ENCODE measurements at regions not wholly inside any gene's neighbourhood (a gene's known extent, or its start where the extent isn't known, plus 50 kb on each side); places are given as distances from the start of the nearest gene placed in this dataset.
"Not testable (repeated sequence)": the region's sequence is repeated elsewhere in the genome, so short reads cannot be mapped to it uniquely, and the experiment has no call there.

GRCh38 chr18:52140986-52141385, 199.0 kb upstream of the DCC start:
- Mint-ChIP-seq H3K27ac (no peak overlapping the region), H3K4me3 (no peak overlapping the region), H3K4me1 (no peaks in the 10 kb centered on the region), H3K36me3 (no peaks in the 10 kb centered on the region), H3K9me3 (peaks cover 42% of the 10 kb centered on the region), H3K27me3 (ENCODE audit: low read depth) (no peaks in the 10 kb centered on the region)
- TF ChIP-seq CTCF (IDR thresholded peaks at IDR 0.05; ENCODE audit: unreplicated experiment), result no peak
- no peak for DNase-seq (ENCODE audit: low spot score in 2 of 2, unreplicated experiment in 2 of 2)

- no peaks in the 10 kb centered on the region for H3K27me3 Mint-ChIP-seq (ENCODE audit: low read depth)
- H3K36me3 Mint-ChIP-seq, result no peaks in the 10 kb centered on the region
- H3K27ac Mint-ChIP-seq, result no peak overlapping the region
- DNase-seq (ENCODE audit: low spot score in 2 of 2, unreplicated experiment in 2 of 2), result no peak
- H3K4me3 Mint-ChIP-seq, result no peak overlapping the region
- peaks cover 21% of the 10 kb centered on the region for H3K9me3 Mint-ChIP-seq
- TF ChIP-seq CTCF (IDR thresholded peaks at IDR 0.05; ENCODE audit: unreplicated experiment), result no peak
- H3K4me1 Mint-ChIP-seq, result no peaks in the 10 kb centered on the region
Observed at GRCh38 chr18:52150050-52150449, 189.9 kb upstream of the DCC start.

GRCh38 chr18:52152036-52152435, 188.0 kb upstream of the DCC start:
- DNase-seq (ENCODE audit: low spot score in 2 of 2, unreplicated experiment in 2 of 2), result no peak
- no peak overlapping the region for H3K4me3 Mint-ChIP-seq
- H3K27ac Mint-ChIP-seq, result no peak overlapping the region
- no peaks in the 10 kb centered on the region for H3K4me1 Mint-ChIP-seq
- peaks cover 13% of the 10 kb centered on the region for H3K9me3 Mint-ChIP-seq
- H3K36me3 Mint-ChIP-seq, result no peaks in the 10 kb centered on the region
- H3K27me3 Mint-ChIP-seq (ENCODE audit: low read depth), result no peaks in the 10 kb centered on the region
- TF ChIP-seq CTCF (IDR thresholded peaks at IDR 0.05; ENCODE audit: unreplicated experiment), result no peak

GRCh38 chr18:52156166-52156565, 183.8 kb upstream of the DCC start:
- H3K4me1 Mint-ChIP-seq, result no peaks in the 10 kb centered on the region
- peaks cover 4% of the 10 kb centered on the region for H3K9me3 Mint-ChIP-seq
- no peaks in the 10 kb centered on the region for H3K27me3 Mint-ChIP-seq (ENCODE audit: low read depth)
- no peaks in the 10 kb centered on the region for H3K36me3 Mint-ChIP-seq
- no peak for TF ChIP-seq CTCF (IDR thresholded peaks at IDR 0.05; ENCODE audit: unreplicated experiment)
- H3K27ac Mint-ChIP-seq, result no peak overlapping the region
- no peak for DNase-seq (ENCODE audit: low spot score in 2 of 2, unreplicated experiment in 2 of 2)
- H3K4me3 Mint-ChIP-seq, result no peak overlapping the region

- TF ChIP-seq CTCF (IDR thresholded peaks at IDR 0.05; ENCODE audit: unreplicated experiment), result no peak
- Mint-ChIP-seq H3K27me3 (ENCODE audit: low read depth) (no peaks in the 10 kb centered on the region), H3K4me3 (no peak overlapping the region), H3K9me3 (peaks cover 19% of the 10 kb centered on the region), H3K27ac (no peak overlapping the region), H3K36me3 (no peaks in the 10 kb centered on the region), H3K4me1 (no peaks in the 10 kb centered on the region)
- DNase-seq (ENCODE audit: low spot score in 2 of 2, unreplicated experiment in 2 of 2), result no peak
Observed at GRCh38 chr18:52160636-52161035, 179.4 kb upstream of the DCC start.

- no peak overlapping the region for H3K27ac Mint-ChIP-seq
- no peak for DNase-seq (ENCODE audit: low spot score in 2 of 2, unreplicated experiment in 2 of 2)
- no peak overlapping the region for H3K4me3 Mint-ChIP-seq
Observed at GRCh38 chr18:52163478-52163877, 176.5 kb upstream of the DCC start.

GRCh38 chr18:52168131-52168530, 171.9 kb upstream of the DCC start:
- not testable (repeated sequence) for H3K27ac Mint-ChIP-seq, H3K36me3 Mint-ChIP-seq

More at GRCh38 chr18:52163478-52163877, 176.5 kb upstream of the DCC start:
- Mint-ChIP-seq H3K36me3 (no peaks in the 10 kb centered on the region), H3K4me1 (no peaks in the 10 kb centered on the region), H3K9me3 (peaks cover 25% of the 10 kb centered on the region), H3K27me3 (ENCODE audit: low read depth) (no peaks in the 10 kb centered on the region)
- no peak for TF ChIP-seq CTCF (IDR thresholded peaks at IDR 0.05; ENCODE audit: unreplicated experiment)

More at GRCh38 chr18:52168131-52168530, 171.9 kb upstream of the DCC start:
- H3K9me3 Mint-ChIP-seq, result peaks cover 21% of the 10 kb centered on the region
- H3K4me1 Mint-ChIP-seq; H3K27me3 Mint-ChIP-seq (ENCODE audit: low read depth); H3K4me3 Mint-ChIP-seq; DNase-seq (ENCODE audit: low spot score in 2 of 2, unreplicated experiment in 2 of 2): not testable (repeated sequence)

Measured in mesothelial cell of epicardium (in vitro differentiated cells).